Astrocyte (in vitro differentiated cells and primary cell): ENCODE measurements at regions not wholly inside any gene's neighbourhood (a gene's known extent, or its start where the extent isn't known, plus 50 kb on each side); places are given as distances from the start of the nearest gene placed in this dataset.

Experiments used
- CTCF ChIP-seq: IDR thresholded peaks from 2 replicates; pipeline ENCODE4 v1.5.1; 2011; ENCODE audit warnings: low read depth, mild to moderate bottlenecking, inconsistent platforms, low read length, moderate library complexity; ENCODE audit not compliant: insufficient read depth
- EZH2 ChIP-seq: IDR thresholded peaks from 2 replicates; pipeline ENCODE4 v1.6.1; 2012; ENCODE audit warnings: mild to moderate bottlenecking, low read length, inconsistent platforms; ENCODE audit not compliant: insufficient read depth

DNA sequence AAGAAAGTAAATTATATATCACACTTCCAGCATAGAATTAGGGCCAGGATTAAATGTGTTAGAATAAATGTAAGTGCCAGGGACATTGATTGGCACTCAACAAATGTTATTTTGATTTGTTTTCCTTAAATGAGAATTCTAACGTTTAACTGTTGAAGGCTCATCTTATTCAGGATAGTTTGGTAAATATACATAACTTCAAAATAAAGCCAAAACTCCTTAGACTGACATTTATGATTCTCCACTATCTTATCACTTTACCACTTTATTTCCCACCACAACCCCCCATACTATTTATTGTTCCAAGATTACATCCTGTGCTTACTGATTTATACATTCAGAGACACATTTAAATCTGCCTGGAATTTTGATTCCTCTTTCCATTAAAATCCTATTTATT is 769.5 kb upstream of the CDH2 start:
- TF ChIP-seq CTCF (no peak), EZH2 (no peak)
